Trophoblast cell (in vitro differentiated cells and primary cell): ENCODE measurements at regions not wholly inside any gene's neighbourhood (a gene's known extent, or its start where the extent isn't known, plus 50 kb on each side); places are given as distances from the start of the nearest gene placed in this dataset.

Source experiments
- DNase-seq, 2 donors: peaks; one replicate each; pipeline ENCODE4 v3.0.0-alpha.2; 2016
- H2AFZ ChIP-seq: 2 replicates; pipeline ENCODE4 v1.6.1; 2013; ENCODE audit warnings: low read length, moderate library complexity, mild to moderate bottlenecking; ENCODE audit not compliant: insufficient read depth, poor library complexity
- H2AK5ac ChIP-seq: 2 replicates; pipeline ENCODE4 v1.6.1; 2013; ENCODE audit warnings: mild to moderate bottlenecking, low read length
- H2BK120ac ChIP-seq: 2 replicates; pipeline ENCODE4 v1.6.1; 2013; ENCODE audit warnings: low read length, mild to moderate bottlenecking, moderate library complexity; ENCODE audit not compliant: insufficient read depth, poor library complexity
- H2BK12ac ChIP-seq: 2 replicates; pipeline ENCODE4 v1.6.1; 2013; ENCODE audit warnings: mild to moderate bottlenecking, low read length, moderate library complexity
- H2BK5ac ChIP-seq: 2 replicates; pipeline ENCODE4 v1.6.1; 2013; ENCODE audit warnings: low read length, low read depth, moderate library complexity, mild to moderate bottlenecking; ENCODE audit not compliant: poor library complexity
- H3K14ac ChIP-seq: 2 replicates; pipeline ENCODE4 v1.6.1; 2013; ENCODE audit warnings: mild to moderate bottlenecking, low read length
- H3K18ac ChIP-seq: 2 replicates; pipeline ENCODE4 v1.6.1; 2013; ENCODE audit warnings: mild to moderate bottlenecking, low read length
- H3K23ac ChIP-seq: 2 replicates; pipeline ENCODE4 v1.6.1; 2013; ENCODE audit warnings: low read length
- H3K27ac ChIP-seq: 2 replicates; pipeline ENCODE4 v1.5.1; 2013; ENCODE audit warnings: low read depth, mild to moderate bottlenecking, inconsistent platforms, low read length, moderate library complexity
- H3K27me3 ChIP-seq: 2 replicates; pipeline ENCODE4 v1.6.1; 2013; ENCODE audit warnings: inconsistent platforms, mild to moderate bottlenecking, low read length, moderate library complexity; ENCODE audit not compliant: insufficient read depth
- H3K36me3 ChIP-seq, 2 experiments: 1 replicate in 1 of 2; 2 replicates in 1 of 2; pipeline ENCODE4 v1.6.1; 2013; ENCODE audit warnings: low read length in 2 of 2, mild to moderate bottlenecking in 2 of 2, moderate library complexity in 1 of 2; ENCODE audit not compliant: insufficient read depth in 2 of 2, control insufficient read depth in 1 of 2
- H3K4ac ChIP-seq: 2 replicates; pipeline ENCODE4 v1.6.1; 2013; ENCODE audit warnings: low read depth, mild to moderate bottlenecking, low read length, moderate library complexity
- H3K4me1 ChIP-seq, 2 experiments: 1 replicate in 1 of 2; 2 replicates in 1 of 2; pipeline ENCODE4 v1.6.1; 2013; ENCODE audit warnings: low read length in 2 of 2, mild to moderate bottlenecking in 2 of 2, moderate library complexity in 1 of 2; ENCODE audit not compliant: insufficient read depth in 2 of 2, control insufficient read depth in 1 of 2
- H3K4me2 ChIP-seq: 2 replicates; pipeline ENCODE4 v1.6.1; 2013; ENCODE audit warnings: inconsistent platforms, mild to moderate bottlenecking, low read length, moderate library complexity
- H3K4me3 ChIP-seq: 2 replicates; pipeline ENCODE4 v1.5.1; 2013; ENCODE audit warnings: mild to moderate bottlenecking, low read depth, low read length, inconsistent platforms
- H3K79me1 ChIP-seq: one replicate; pipeline ENCODE4 v1.6.1; 2013; ENCODE audit warnings: low read length
- H3K79me2 ChIP-seq: 2 replicates; pipeline ENCODE4 v1.6.1; 2013; ENCODE audit warnings: low read length, mild to moderate bottlenecking; ENCODE audit not compliant: control insufficient read depth, insufficient read depth, poor library complexity
- H3K9ac ChIP-seq: 2 replicates; pipeline ENCODE4 v1.6.1; 2013; ENCODE audit warnings: mild to moderate bottlenecking, low read length
- H3K9me3 ChIP-seq: 2 replicates; pipeline ENCODE4 v1.6.1; 2013; ENCODE audit warnings: low read depth, mild to moderate bottlenecking, control low read depth, inconsistent platforms, low read length; ENCODE audit not compliant: insufficient read depth
- H4K12ac ChIP-seq: 2 replicates; pipeline ENCODE4 v1.6.1; 2013; ENCODE audit warnings: low read depth, mild to moderate bottlenecking, low read length, moderate library complexity
- H4K8ac ChIP-seq: 2 replicates; pipeline ENCODE4 v1.6.1; 2013; ENCODE audit warnings: low read depth, mild to moderate bottlenecking, low read length, moderate library complexity
- H4K91ac ChIP-seq: one replicate; pipeline ENCODE4 v1.6.1; 2013; ENCODE audit warnings: low read depth, mild to moderate bottlenecking, low read length, moderate library complexity
- WGBS: extraction: QIAGEN DNeasy Blood & Tissue Kit; methylation state at CpG from one replicate; pipeline ENCODE4 v1.1.7; 2013; ENCODE audit warnings: missing lambda C conversion rate; ENCODE audit not compliant: insufficient read length, insufficient coverage; ENCODE audit errors: extremely low coverage; 5-methylcytosine and 5-hydroxymethylcytosine counted together

- Histone ChIP-seq H2AFZ (no peak overlapping the region), H2BK5ac (no peak overlapping the region), H3K27me3 (no peaks in the 10 kb centered on the region), H3K9ac (no peak overlapping the region), H4K8ac (no peak overlapping the region), H3K14ac (no peak overlapping the region), H3K4me2 (no peak overlapping the region), H3K4me1 (no peaks in the 10 kb centered on the region), H2BK120ac (no peak overlapping the region), H3K4me3 (no peak overlapping the region), H3K18ac (no peak overlapping the region), H3K23ac (no peak overlapping the region), H3K79me2 (no peaks in the 10 kb centered on the region), H2BK12ac (no peak overlapping the region), H3K9me3 (peaks cover 2% of the 10 kb centered on the region), H4K91ac (no peak overlapping the region), H3K27ac (no peak overlapping the region), H4K12ac (peak overlapping the region; percentile 46), H3K36me3 (no peaks in the 10 kb centered on the region), H2AK5ac (no peak overlapping the region), H3K79me1 (no peaks in the 10 kb centered on the region), H3K4ac (no peak overlapping the region)
- no peak for DNase-seq
- whole genome bisulfite sequencing: no CpG with 5 or more reads among the region's 10 CpGs
Measured at GRCh38 chr1:29855561-29856160, 619.3 kb downstream of the PTPRU start.

DNA sequence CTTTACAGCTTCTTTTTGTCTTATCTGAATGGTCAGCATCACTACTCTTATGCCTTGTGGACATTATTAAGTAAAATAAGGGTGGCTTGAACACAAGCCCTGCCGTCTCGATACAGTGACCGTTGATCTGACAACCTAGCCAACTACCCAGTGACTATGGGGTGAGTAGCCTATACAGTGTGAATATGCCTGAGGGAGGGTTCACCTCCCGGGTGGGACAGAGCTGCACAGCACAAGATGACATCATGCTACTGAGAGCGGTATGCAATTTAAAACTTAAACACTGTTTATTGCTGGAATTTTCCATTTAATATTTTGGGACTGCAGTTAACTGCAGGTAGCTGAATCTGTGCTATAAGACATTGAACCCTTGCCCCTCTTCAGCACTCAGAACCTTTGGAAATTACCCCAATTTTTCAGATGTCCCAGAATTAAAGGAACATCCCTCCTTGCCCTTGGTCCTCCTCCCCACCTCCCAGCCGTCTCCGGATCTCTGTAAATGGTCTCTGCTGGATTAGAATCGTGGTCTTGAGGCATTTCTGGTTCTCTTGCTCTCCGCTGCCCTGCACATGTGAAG lies 618.5 kb downstream of the PTPRU start:
- H3K79me1 ChIP-seq: no peaks in the 10 kb centered on the region
- H3K27me3 ChIP-seq: no peaks in the 10 kb centered on the region
- no peak overlapping the region for H2AFZ ChIP-seq
- no peak overlapping the region for H2BK120ac ChIP-seq
- H3K36me3 ChIP-seq: no peaks in the 10 kb centered on the region
- H2BK12ac ChIP-seq: no peak overlapping the region
- no peak overlapping the region for H3K18ac ChIP-seq
- H4K12ac ChIP-seq: no peak overlapping the region
- H3K27ac ChIP-seq: no peak overlapping the region
- no peak overlapping the region for H4K8ac ChIP-seq
- H4K91ac ChIP-seq: no peak overlapping the region
- H3K14ac ChIP-seq: no peak overlapping the region
- H2AK5ac ChIP-seq: no peak overlapping the region
- no peak overlapping the region for H3K4me3 ChIP-seq
- no peak for DNase-seq
- H2BK5ac ChIP-seq: no peak overlapping the region
- H3K9me3 ChIP-seq: peaks cover 1% of the 10 kb centered on the region
- H3K4me2 ChIP-seq: no peak overlapping the region
- H3K23ac ChIP-seq: no peak overlapping the region
- H3K9ac ChIP-seq: no peak overlapping the region
- H3K79me2 ChIP-seq: no peaks in the 10 kb centered on the region
- no peak overlapping the region for H3K4ac ChIP-seq
- WGBS: no CpG with 5 or more reads among the region's 9 CpGs
- H3K4me1 ChIP-seq: no peaks in the 10 kb centered on the region

GRCh38 chr1:29853716-29854330 lies 617.5 kb downstream of the PTPRU start:
- WGBS: no CpG with 5 or more reads among the region's 10 CpGs
- Histone ChIP-seq H3K23ac (no peak overlapping the region), H3K79me2 (no peaks in the 10 kb centered on the region), H3K4ac (no peak overlapping the region), H3K79me1 (no peaks in the 10 kb centered on the region), H3K4me3 (no peak overlapping the region), H3K18ac (no peak overlapping the region), H4K8ac (no peak overlapping the region), H3K9me3 (no peaks in the 10 kb centered on the region), H3K14ac (no peak overlapping the region), H2BK120ac (no peak overlapping the region), H4K12ac (no peak overlapping the region), H4K91ac (no peak overlapping the region), H3K27ac (no peak overlapping the region), H3K9ac (no peak overlapping the region), H3K4me1 (no peaks in the 10 kb centered on the region), H3K27me3 (no peaks in the 10 kb centered on the region), H2AK5ac (no peak overlapping the region), H2BK12ac (no peak overlapping the region), H2BK5ac (no peak overlapping the region), H3K4me2 (no peak overlapping the region), H2AFZ (no peak overlapping the region), H3K36me3 (no peaks in the 10 kb centered on the region)
- no peak for DNase-seq

DNA sequence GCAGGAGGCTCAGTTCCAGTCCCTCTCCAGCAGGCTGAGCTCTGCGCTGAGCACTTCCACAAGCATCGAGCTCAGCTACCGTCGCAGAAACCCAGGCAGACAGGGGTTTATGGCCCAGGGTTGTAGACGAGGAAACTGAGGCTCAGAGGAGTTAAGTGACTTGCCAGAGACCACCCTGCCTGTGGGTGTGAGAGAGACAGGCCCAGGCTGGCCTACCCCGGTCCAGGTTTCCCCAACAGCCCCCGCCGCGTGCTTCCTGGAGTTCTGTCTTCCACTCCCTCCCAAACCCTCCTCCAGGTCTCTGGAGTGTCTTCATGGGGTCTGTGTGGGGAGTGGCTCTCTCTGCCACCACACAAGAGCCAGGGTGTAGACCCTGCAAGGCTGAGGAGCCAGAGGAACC lies 615.9 kb downstream of the PTPRU start:
- Histone ChIP-seq H3K27me3 (no peaks in the 10 kb centered on the region), H4K12ac (no peak overlapping the region), H2AFZ (no peak overlapping the region), H3K4me3 (no peak overlapping the region), H3K23ac (no peak overlapping the region), H2BK12ac (no peak overlapping the region), H4K91ac (no peak overlapping the region), H3K18ac (no peak overlapping the region), H3K4me2 (no peak overlapping the region), H3K14ac (no peak overlapping the region), H3K9ac (no peak overlapping the region), H3K79me2 (no peaks in the 10 kb centered on the region), H4K8ac (no peak overlapping the region), H3K79me1 (no peaks in the 10 kb centered on the region), H3K4ac (no peak overlapping the region), H3K36me3 (no peaks in the 10 kb centered on the region), H2BK120ac (no peak overlapping the region), H2BK5ac (no peak overlapping the region), H3K9me3 (no peaks in the 10 kb centered on the region), H3K27ac (no peak overlapping the region), H3K4me1 (no peaks in the 10 kb centered on the region), H2AK5ac (no peak overlapping the region)
- DNase-seq: no peak
- WGBS: no CpG with 5 or more reads among the region's 9 CpGs
